Neuron (in vitro differentiated cells): ENCODE measurements at regions not wholly inside any gene's neighbourhood (a gene's known extent, or its start where the extent isn't known, plus 50 kb on each side); places are given as distances from the start of the nearest gene placed in this dataset.

Experiments used
- H2AFZ ChIP-seq: one replicate; pipeline ENCODE4 v1.6.1; 2013; ENCODE audit warnings: low read depth, mild to moderate bottlenecking, inconsistent platforms, low read length, moderate library complexity
- H3K27me3 ChIP-seq: one replicate; pipeline ENCODE4 v1.6.1; 2013; ENCODE audit warnings: low read length; ENCODE audit not compliant: insufficient read depth
- H3K36me3 ChIP-seq: one replicate; pipeline ENCODE4 v1.6.1; 2013; ENCODE audit warnings: low read length; ENCODE audit not compliant: insufficient read depth
- H3K4me1 ChIP-seq: one replicate; pipeline ENCODE4 v1.6.1; 2013; ENCODE audit warnings: low read length; ENCODE audit not compliant: insufficient read depth
- H3K4me3 ChIP-seq: 2 replicates; pipeline ENCODE4 v1.5.1; 2013; ENCODE audit warnings: mild to moderate bottlenecking, low read length, moderate library complexity
- H3K9me3 ChIP-seq: one replicate; pipeline ENCODE4 v1.6.1; 2013; ENCODE audit warnings: low read length

GRCh38 chr2:107412209-107412904, 414.3 kb upstream of the RGPD4 start:
- H3K27me3 ChIP-seq: no peaks in the 10 kb centered on the region
- no peak overlapping the region for H2AFZ ChIP-seq
- H3K36me3 ChIP-seq: no peaks in the 10 kb centered on the region
- H3K9me3 ChIP-seq: no peaks in the 10 kb centered on the region
- H3K4me3 ChIP-seq: no peak overlapping the region
- H3K4me1 ChIP-seq: no peaks in the 10 kb centered on the region

- H3K36me3 ChIP-seq: no peaks in the 10 kb centered on the region
- no peak overlapping the region for H3K4me3 ChIP-seq
- no peak overlapping the region for H2AFZ ChIP-seq
- H3K27me3 ChIP-seq: no peaks in the 10 kb centered on the region
- no peaks in the 10 kb centered on the region for H3K9me3 ChIP-seq
- no peaks in the 10 kb centered on the region for H3K4me1 ChIP-seq
Measured at GRCh38 chr2:107412981-107413380, 413.7 kb upstream of the RGPD4 start.

- Histone ChIP-seq H3K4me1 (no peaks in the 10 kb centered on the region), H3K9me3 (no peaks in the 10 kb centered on the region), H2AFZ (no peak overlapping the region), H3K4me3 (no peak overlapping the region), H3K27me3 (no peaks in the 10 kb centered on the region), H3K36me3 (no peaks in the 10 kb centered on the region)
Measured at GRCh38 chr2:107414376-107414775, 412.3 kb upstream of the RGPD4 start.

- no peak overlapping the region for H3K4me3 ChIP-seq
- no peak overlapping the region for H2AFZ ChIP-seq
- H3K9me3 ChIP-seq: no peaks in the 10 kb centered on the region
- no peaks in the 10 kb centered on the region for H3K36me3 ChIP-seq
- H3K4me1 ChIP-seq: no peaks in the 10 kb centered on the region
- no peaks in the 10 kb centered on the region for H3K27me3 ChIP-seq
Measured at GRCh38 chr2:107418708-107419107, 408.0 kb upstream of the RGPD4 start.

GRCh38 chr2:107419191-107419590, 407.5 kb upstream of the RGPD4 start:
- Histone ChIP-seq H3K9me3 (no peaks in the 10 kb centered on the region), H3K27me3 (no peaks in the 10 kb centered on the region), H3K36me3 (no peaks in the 10 kb centered on the region), H2AFZ (no peak overlapping the region), H3K4me3 (no peak overlapping the region), H3K4me1 (no peaks in the 10 kb centered on the region)

- Histone ChIP-seq H3K4me1 (no peaks in the 10 kb centered on the region), H3K27me3 (no peaks in the 10 kb centered on the region), H3K4me3 (no peak overlapping the region), H3K9me3 (no peaks in the 10 kb centered on the region), H2AFZ (no peak overlapping the region), H3K36me3 (no peaks in the 10 kb centered on the region)
Measured at GRCh38 chr2:107428781-107429180, 397.9 kb upstream of the RGPD4 start.

GRCh38 chr2:107430006-107430405, 396.7 kb upstream of the RGPD4 start:
- H3K4me1 ChIP-seq: no peaks in the 10 kb centered on the region
- H3K36me3 ChIP-seq: no peaks in the 10 kb centered on the region
- no peaks in the 10 kb centered on the region for H3K9me3 ChIP-seq
- H3K4me3 ChIP-seq: no peak overlapping the region
- H2AFZ ChIP-seq: no peak overlapping the region
- H3K27me3 ChIP-seq: no peaks in the 10 kb centered on the region

- H3K36me3 ChIP-seq: no peaks in the 10 kb centered on the region
- no peaks in the 10 kb centered on the region for H3K4me1 ChIP-seq
- H3K9me3 ChIP-seq: no peaks in the 10 kb centered on the region
- no peak overlapping the region for H3K4me3 ChIP-seq
- H2AFZ ChIP-seq: no peak overlapping the region
- H3K27me3 ChIP-seq: no peaks in the 10 kb centered on the region
Measured at GRCh38 chr2:107430596-107431266, 396.0 kb upstream of the RGPD4 start.

- Histone ChIP-seq H3K36me3 (no peaks in the 10 kb centered on the region), H3K4me3 (no peak overlapping the region), H3K9me3 (no peaks in the 10 kb centered on the region)
Measured at GRCh38 chr2:107436281-107436680, 390.4 kb upstream of the RGPD4 start.

GRCh38 chr2:107437265-107437664, 389.4 kb upstream of the RGPD4 start:
- Histone ChIP-seq H3K4me3 (no peak overlapping the region), H3K9me3 (no peaks in the 10 kb centered on the region), H3K4me1 (no peaks in the 10 kb centered on the region), H2AFZ (no peak overlapping the region), H3K36me3 (no peaks in the 10 kb centered on the region), H3K27me3 (no peaks in the 10 kb centered on the region)

More at GRCh38 chr2:107436281-107436680, 390.4 kb upstream of the RGPD4 start:
- no peaks in the 10 kb centered on the region for H3K27me3 ChIP-seq
- no peaks in the 10 kb centered on the region for H3K4me1 ChIP-seq
- no peak overlapping the region for H2AFZ ChIP-seq

- no peak overlapping the region for H3K4me3 ChIP-seq
- H3K36me3 ChIP-seq: no peaks in the 10 kb centered on the region
- H3K9me3 ChIP-seq: no peaks in the 10 kb centered on the region
- no peak overlapping the region for H2AFZ ChIP-seq
- no peaks in the 10 kb centered on the region for H3K27me3 ChIP-seq
- no peaks in the 10 kb centered on the region for H3K4me1 ChIP-seq
Measured at GRCh38 chr2:107437807-107438206, 388.9 kb upstream of the RGPD4 start.

- Histone ChIP-seq H3K4me1 (no peaks in the 10 kb centered on the region), H3K4me3 (no peak overlapping the region), H3K9me3 (no peaks in the 10 kb centered on the region)
Measured at GRCh38 chr2:107448160-107448559, 378.5 kb upstream of the RGPD4 start.

GRCh38 chr2:107461301-107461700, 365.4 kb upstream of the RGPD4 start:
- H2AFZ ChIP-seq: no peak overlapping the region
- H3K9me3 ChIP-seq: no peaks in the 10 kb centered on the region
- no peaks in the 10 kb centered on the region for H3K36me3 ChIP-seq
- no peaks in the 10 kb centered on the region for H3K27me3 ChIP-seq
- no peaks in the 10 kb centered on the region for H3K4me1 ChIP-seq
- H3K4me3 ChIP-seq: no peak overlapping the region

More at GRCh38 chr2:107448160-107448559, 378.5 kb upstream of the RGPD4 start:
- H2AFZ ChIP-seq: no peak overlapping the region
- no peaks in the 10 kb centered on the region for H3K27me3 ChIP-seq
- no peaks in the 10 kb centered on the region for H3K36me3 ChIP-seq
